ENCODE measurements at regions not wholly inside any gene's neighbourhood (a gene's known extent, or its start where the extent isn't known, plus 50 kb on each side); places are given as distances from the start of the nearest gene placed in this dataset.
A peak's percentile ranks its signal among the peaks of the same experiment; 100 is the strongest.

DNA sequence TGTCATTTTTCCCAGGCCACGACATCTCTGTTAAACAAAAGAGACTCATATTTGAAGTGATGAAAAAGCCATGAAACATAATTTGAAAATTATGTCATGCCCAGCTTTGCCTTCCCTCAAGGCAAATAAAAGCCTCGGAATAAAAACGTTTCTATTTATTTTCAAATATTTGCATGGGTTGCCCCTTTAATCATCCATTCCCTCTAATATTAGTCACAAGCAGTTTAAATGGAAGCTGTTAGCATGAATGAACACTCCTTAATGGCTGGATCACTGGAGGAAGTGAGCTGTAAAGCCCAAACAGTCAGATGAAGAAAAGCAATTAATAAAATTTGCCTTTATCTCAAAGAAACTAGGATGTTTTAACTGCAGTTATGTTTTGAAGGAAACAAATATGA is 69.3 kb upstream of the STMND1 start:
- no peaks in the 10 kb centered on the region for H3K27me3 ChIP-seq
- no peak for DNase-seq
- H3K4me1 ChIP-seq: no peaks in the 10 kb centered on the region
- intact Hi-C loops (cut with DNase I; ENCODE audit: low total_unique reads): no loop called here
- H3K9me3 ChIP-seq: no peaks in the 10 kb centered on the region
- no peak overlapping the region for H3K4me3 ChIP-seq
- TF ChIP-seq POLR2A (IDR thresholded peaks at IDR 0.05): no peak
- TF ChIP-seq CTCF (IDR thresholded peaks at IDR 0.05): no peak
- H3K27ac ChIP-seq: peak overlapping the region; percentile 73 to 91
- no peaks in the 10 kb centered on the region for H3K36me3 ChIP-seq

GRCh38 chr6:17031961-17032360 is 69.9 kb upstream of the STMND1 start:
- intact Hi-C loops (cut with DNase I; ENCODE audit: low total_unique reads): no loop called here
- Histone ChIP-seq H3K9me3 (no peaks in the 10 kb centered on the region), H3K27me3 (no peaks in the 10 kb centered on the region), H3K36me3 (no peaks in the 10 kb centered on the region), H3K27ac (peak overlapping the region; percentile 73 to 91), H3K4me1 (no peaks in the 10 kb centered on the region), H3K4me3 (no peak overlapping the region)
- DNase-seq: no peak
- TF ChIP-seq POLR2A (IDR thresholded peaks at IDR 0.05) (no peak), CTCF (IDR thresholded peaks at IDR 0.05) (no peak)

- Histone ChIP-seq H3K36me3 (no peaks in the 10 kb centered on the region), H3K4me1 (no peaks in the 10 kb centered on the region), H3K9me3 (peaks cover 0 to 8% of the 10 kb centered on the region in 2 donors), H3K4me3 (no peak overlapping the region), H3K27me3 (no peaks in the 10 kb centered on the region), H3K27ac (no peak overlapping the region)
- no peak for DNase-seq
- TF ChIP-seq POLR2A (IDR thresholded peaks at IDR 0.05) (no peak), CTCF (IDR thresholded peaks at IDR 0.05) (no peak)
- intact Hi-C loops (cut with DNase I; ENCODE audit: low total_unique reads): no loop called here
Measured at GRCh38 chr6:17027441-17027840, 74.4 kb upstream of the STMND1 start.

GRCh38 chr6:17022604-17023003 is 79.2 kb upstream of the STMND1 start:
- Histone ChIP-seq H3K4me3 (no peak overlapping the region), H3K36me3 (no peaks in the 10 kb centered on the region), H3K27me3 (no peaks in the 10 kb centered on the region), H3K27ac (no peak overlapping the region), H3K9me3 (peaks cover 0 to 8% of the 10 kb centered on the region in 2 donors), H3K4me1 (no peaks in the 10 kb centered on the region)
- DNase-seq: no peak
- intact Hi-C loops (cut with DNase I; ENCODE audit: low total_unique reads): no loop called here
- TF ChIP-seq CTCF (IDR thresholded peaks at IDR 0.05): no peak
- no peak for TF ChIP-seq POLR2A (IDR thresholded peaks at IDR 0.05)

- H3K4me1 ChIP-seq: no peaks in the 10 kb centered on the region
- H3K27me3 ChIP-seq: no peaks in the 10 kb centered on the region
- no peak overlapping the region for H3K27ac ChIP-seq
- TF ChIP-seq POLR2A (IDR thresholded peaks at IDR 0.05): no peak
- no peak for TF ChIP-seq CTCF (IDR thresholded peaks at IDR 0.05)
- intact Hi-C loops (cut with DNase I; ENCODE audit: low total_unique reads): no loop called here
- H3K36me3 ChIP-seq: no peaks in the 10 kb centered on the region
- H3K9me3 ChIP-seq: peaks cover 0 to 8% of the 10 kb centered on the region in 2 donors
- no peak for DNase-seq
- H3K4me3 ChIP-seq: no peak overlapping the region
Measured at GRCh38 chr6:17021539-17021889, 80.3 kb upstream of the STMND1 start.
